GM18861 (cell line): ENCODE measurements at regions not wholly inside any gene's neighbourhood (a gene's known extent, or its start where the extent isn't known, plus 50 kb on each side); places are given as distances from the start of the nearest gene placed in this dataset.

Experiments
- ATAC-seq: cut with Tn5 transposase; IDR thresholded peaks from one replicate; pipeline ENCODE4 v1.9.1; 2021; ENCODE audit not compliant: unreplicated experiment

GRCh38 chr5:120217001-120217400 lies 247.1 kb upstream of the PRR16 start:
- ATAC-seq = no peak

- ATAC-seq = no peak
Measured at GRCh38 chr5:120219988-120220387, 244.1 kb upstream of the PRR16 start.

- no peak for ATAC-seq
Measured at GRCh38 chr5:120225524-120225923, 238.6 kb upstream of the PRR16 start.

GRCh38 chr5:120228262-120229031 lies 235.7 kb upstream of the PRR16 start:
- ATAC-seq = no peak

GRCh38 chr5:120229036-120229435 lies 235.1 kb upstream of the PRR16 start:
- ATAC-seq = no peak

- ATAC-seq = no peak
Measured at GRCh38 chr5:120231563-120231962, 232.5 kb upstream of the PRR16 start.

GRCh38 chr5:120236360-120236759 lies 227.7 kb upstream of the PRR16 start:
- no peak for ATAC-seq

GRCh38 chr5:120239086-120239485 lies 225.0 kb upstream of the PRR16 start:
- no peak for ATAC-seq

GRCh38 chr5:120240706-120241105 lies 223.4 kb upstream of the PRR16 start:
- no peak for ATAC-seq

GRCh38 chr5:120241400-120241799 lies 222.7 kb upstream of the PRR16 start:
- ATAC-seq = no peak

- no peak for ATAC-seq
Measured at GRCh38 chr5:120251898-120252297, 212.2 kb upstream of the PRR16 start.

- no peak for ATAC-seq
Measured at GRCh38 chr5:120252839-120253238, 211.3 kb upstream of the PRR16 start.

GRCh38 chr5:120254385-120254784 lies 209.7 kb upstream of the PRR16 start:
- no peak for ATAC-seq

- no peak for ATAC-seq
Measured at GRCh38 chr5:120255214-120255613, 208.9 kb upstream of the PRR16 start.

GRCh38 chr5:120256376-120256775 lies 207.7 kb upstream of the PRR16 start:
- no peak for ATAC-seq

GRCh38 chr5:120257358-120257971 lies 206.6 kb upstream of the PRR16 start:
- no peak for ATAC-seq

GRCh38 chr5:120258123-120258522 lies 206.0 kb upstream of the PRR16 start:
- ATAC-seq = peak; percentile 46

GRCh38 chr5:120260651-120261050 lies 203.4 kb upstream of the PRR16 start:
- no peak for ATAC-seq

- ATAC-seq = no peak
Measured at GRCh38 chr5:120270498-120270897, 193.6 kb upstream of the PRR16 start.

- no peak for ATAC-seq
Measured at GRCh38 chr5:120293796-120294195, 170.3 kb upstream of the PRR16 start.

GRCh38 chr5:120297616-120298015 lies 166.5 kb upstream of the PRR16 start:
- no peak for ATAC-seq

GRCh38 chr5:120298981-120299380 lies 165.1 kb upstream of the PRR16 start:
- ATAC-seq = no peak

- no peak for ATAC-seq
Measured at GRCh38 chr5:120304663-120305062, 159.4 kb upstream of the PRR16 start.
